Fibroblast of mammary gland (primary cell): ENCODE measurements at regions not wholly inside any gene's neighbourhood (a gene's known extent, or its start where the extent isn't known, plus 50 kb on each side); places are given as distances from the start of the nearest gene placed in this dataset.

Experiments used
- DNase-seq: peaks from one replicate; pipeline ENCODE4 v3.0.0-alpha.2; 2010; ENCODE audit warnings: low read depth
- H3K4me3 ChIP-seq: 2 replicates; pipeline ENCODE4 v1.5.1; 2011; ENCODE audit warnings: low read depth, mild to moderate bottlenecking, low read length, moderate library complexity; ENCODE audit not compliant: control insufficient read depth
- CTCF ChIP-seq: conservative IDR thresholded peaks from 2 replicates; pipeline ENCODE4 v1.5.1; 2011; ENCODE audit warnings: low read depth, low read length, inconsistent platforms; ENCODE audit not compliant: control insufficient read depth, insufficient read depth

GRCh38 chr3:20320489-20320888, 134.5 kb upstream of the SGO1 start:
- no peak for TF ChIP-seq CTCF
- no peak for DNase-seq
- no peak overlapping the region for H3K4me3 ChIP-seq

- no peak for DNase-seq
- TF ChIP-seq CTCF = no peak
- H3K4me3 ChIP-seq = no peak overlapping the region
These were observed 133.5 kb upstream of the SGO1 start for GRCh38 chr3:20319551-20319950.

- H3K4me3 ChIP-seq = no peak overlapping the region
- no peak for DNase-seq
- no peak for TF ChIP-seq CTCF
These were observed 131.6 kb upstream of the SGO1 start for GRCh38 chr3:20317616-20318015.

- H3K4me3 ChIP-seq = no peak overlapping the region
- no peak for DNase-seq
- TF ChIP-seq CTCF = no peak
These were observed 130.2 kb upstream of the SGO1 start for GRCh38 chr3:20316238-20316637.

GRCh38 chr3:20310629-20311028, 124.6 kb upstream of the SGO1 start:
- no peak for DNase-seq
- H3K4me3 ChIP-seq = no peak overlapping the region
- TF ChIP-seq CTCF = no peak

- DNase-seq = no peak
- no peak for TF ChIP-seq CTCF
- H3K4me3 ChIP-seq = no peak overlapping the region
These were observed 121.4 kb upstream of the SGO1 start for GRCh38 chr3:20307383-20307782.

GRCh38 chr3:20305647-20306046, 119.6 kb upstream of the SGO1 start:
- H3K4me3 ChIP-seq = no peak overlapping the region
- TF ChIP-seq CTCF = no peak
- DNase-seq = no peak
